KG1 (cell line): ENCODE measurements at regions not wholly inside any gene's neighbourhood (a gene's known extent, or its start where the extent isn't known, plus 50 kb on each side); places are given as distances from the start of the nearest gene placed in this dataset.
"Not testable (repeated sequence)": the region's sequence is repeated elsewhere in the genome, so short reads cannot be mapped to it uniquely, and the experiment has no call there.

Experiments
- DNase-seq: peaks from one replicate; lab custom pipeline; 2025; lab: John Stamatoyannopoulos, UW

GRCh38 chr6:120930500-120930899 lies 403.8 kb downstream of the TBC1D32 start:
- not testable (repeated sequence) for DNase-seq

GRCh38 chr6:120924214-120924613 lies 410.1 kb downstream of the TBC1D32 start:
- no peak for DNase-seq

GRCh38 chr6:120918137-120918536 lies 416.1 kb downstream of the TBC1D32 start:
- DNase-seq: no peak

- no peak for DNase-seq
Observed at GRCh38 chr6:120916844-120917243, 417.4 kb downstream of the TBC1D32 start.

GRCh38 chr6:120913486-120913885 lies 420.8 kb downstream of the TBC1D32 start:
- no peak for DNase-seq

GRCh38 chr6:120908767-120909166 lies 425.5 kb downstream of the TBC1D32 start:
- no peak for DNase-seq

GRCh38 chr6:120903836-120904235 lies 430.4 kb downstream of the TBC1D32 start:
- DNase-seq: no peak

GRCh38 chr6:120899932-120900331 lies 434.3 kb downstream of the TBC1D32 start:
- DNase-seq: no peak

- DNase-seq: no peak
Observed at GRCh38 chr6:120894077-120894476, 440.2 kb downstream of the TBC1D32 start.

GRCh38 chr6:120876931-120877330 lies 457.3 kb downstream of the TBC1D32 start:
- DNase-seq: no peak

GRCh38 chr6:120876424-120876823 lies 457.9 kb downstream of the TBC1D32 start:
- no peak for DNase-seq

GRCh38 chr6:120875900-120876299 lies 458.4 kb downstream of the TBC1D32 start:
- DNase-seq: no peak

- DNase-seq: no peak
Observed at GRCh38 chr6:120874422-120874821, 459.9 kb downstream of the TBC1D32 start.

GRCh38 chr6:120873125-120873865 lies 461.0 kb downstream of the TBC1D32 start:
- DNase-seq: no peak

- DNase-seq: no peak
Observed at GRCh38 chr6:120872262-120872578, 462.1 kb downstream of the TBC1D32 start.

- DNase-seq: no peak
Observed at GRCh38 chr6:120871416-120872261, 462.6 kb downstream of the TBC1D32 start.

GRCh38 chr6:120869397-120869796 lies 464.9 kb downstream of the TBC1D32 start:
- no peak for DNase-seq

- DNase-seq: no peak
Observed at GRCh38 chr6:120857422-120857821, 476.9 kb downstream of the TBC1D32 start.

GRCh38 chr6:120854583-120854982 lies 479.7 kb downstream of the TBC1D32 start:
- no peak for DNase-seq

GRCh38 chr6:120853489-120853888 lies 480.8 kb downstream of the TBC1D32 start:
- DNase-seq: no peak

- no peak for DNase-seq
Observed at GRCh38 chr6:120852293-120852849, 481.9 kb downstream of the TBC1D32 start.

- DNase-seq: peak; percentile 1
Observed at GRCh38 chr6:120826253-120826652, 508.0 kb downstream of the TBC1D32 start.

- no peak for DNase-seq
Observed at GRCh38 chr6:120816794-120817193, 517.5 kb downstream of the TBC1D32 start.
